Fibroblast of lung (primary cell): ENCODE measurements at regions not wholly inside any gene's neighbourhood (a gene's known extent, or its start where the extent isn't known, plus 50 kb on each side); places are given as distances from the start of the nearest gene placed in this dataset.

Experiments
- EZH2 ChIP-seq: IDR thresholded peaks from 2 replicates; pipeline ENCODE4 v1.5.1; 2012; ENCODE audit warnings: low read length, control low read depth, mild to moderate bottlenecking; ENCODE audit errors: missing control alignments
- TF ChIP-seq, protein P1 (sequence below), 2 donors: IDR thresholded peaks in 1 of 2; conservative IDR thresholded peaks in 1 of 2; 1 replicate in 1 of 2; 2 replicates in 1 of 2; pipeline ENCODE4 v1.5.1; 2011 to 2012; ENCODE audit warnings: low read length in 2 of 2, control low read depth in 1 of 2, inconsistent platforms in 1 of 2, low read depth in 1 of 2, mild to moderate bottlenecking in 1 of 2

DNA sequence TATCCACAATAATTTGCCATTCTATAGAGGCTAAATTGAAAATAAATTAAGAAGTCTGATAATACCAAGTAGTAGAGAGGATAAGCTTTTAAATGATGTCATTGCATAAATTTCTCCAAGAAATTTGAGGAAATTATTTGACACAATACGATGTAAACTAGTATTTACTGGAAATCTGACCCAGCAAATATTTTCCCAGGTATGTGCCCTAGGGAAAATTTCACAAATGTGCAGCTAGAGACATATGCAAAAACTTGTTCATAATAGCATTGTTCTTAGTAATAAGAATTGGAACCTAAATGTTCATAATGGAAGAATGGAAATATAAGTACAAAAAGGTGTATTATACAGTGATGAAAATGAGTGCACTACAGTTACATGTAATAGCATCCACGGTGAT, 888.8 kb upstream of the SOX11 start:
- TF ChIP-seq, protein P1, sequence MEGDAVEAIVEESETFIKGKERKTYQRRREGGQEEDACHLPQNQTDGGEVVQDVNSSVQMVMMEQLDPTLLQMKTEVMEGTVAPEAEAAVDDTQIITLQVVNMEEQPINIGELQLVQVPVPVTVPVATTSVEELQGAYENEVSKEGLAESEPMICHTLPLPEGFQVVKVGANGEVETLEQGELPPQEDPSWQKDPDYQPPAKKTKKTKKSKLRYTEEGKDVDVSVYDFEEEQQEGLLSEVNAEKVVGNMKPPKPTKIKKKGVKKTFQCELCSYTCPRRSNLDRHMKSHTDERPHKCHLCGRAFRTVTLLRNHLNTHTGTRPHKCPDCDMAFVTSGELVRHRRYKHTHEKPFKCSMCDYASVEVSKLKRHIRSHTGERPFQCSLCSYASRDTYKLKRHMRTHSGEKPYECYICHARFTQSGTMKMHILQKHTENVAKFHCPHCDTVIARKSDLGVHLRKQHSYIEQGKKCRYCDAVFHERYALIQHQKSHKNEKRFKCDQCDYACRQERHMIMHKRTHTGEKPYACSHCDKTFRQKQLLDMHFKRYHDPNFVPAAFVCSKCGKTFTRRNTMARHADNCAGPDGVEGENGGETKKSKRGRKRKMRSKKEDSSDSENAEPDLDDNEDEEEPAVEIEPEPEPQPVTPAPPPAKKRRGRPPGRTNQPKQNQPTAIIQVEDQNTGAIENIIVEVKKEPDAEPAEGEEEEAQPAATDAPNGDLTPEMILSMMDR (conservative IDR thresholded peaks at IDR 0.05 in 1 of 2, IDR thresholded peaks at IDR 0.05 in 1 of 2; ENCODE audit: low read depth in 1 of 2, low read length in 2 of 2), result no peak
- TF ChIP-seq EZH2, result no peak
